ACC112 (cell line): ENCODE measurements at regions not wholly inside any gene's neighbourhood (a gene's known extent, or its start where the extent isn't known, plus 50 kb on each side); places are given as distances from the start of the nearest gene placed in this dataset.
"Not testable (repeated sequence)": the region's sequence is repeated elsewhere in the genome, so short reads cannot be mapped to it uniquely, and the experiment has no call there.

ENCODE experiments used
- H2AFZ ChIP-seq: fragments of 200-600 bp; sonication (generic); one replicate; pipeline ENCODE4 v1.6.0; 2017; ENCODE audit warnings: antibody characterized with exemption, low read length; ENCODE audit not compliant: unreplicated experiment
- H3K27ac ChIP-seq: fragments of 200-600 bp; sonication (generic); 2 replicates; pipeline ENCODE4 v1.5.1; 2014; ENCODE audit warnings: low read depth, mild to moderate bottlenecking, antibody characterized with exemption, low read length, moderate library complexity
- H3K27me3 ChIP-seq: fragments of 200-600 bp; sonication (generic); 2 replicates; pipeline ENCODE4 v1.6.1; 2014; ENCODE audit warnings: mild to moderate bottlenecking, antibody characterized with exemption, low read length, moderate library complexity, mixed read lengths; ENCODE audit not compliant: insufficient read depth
- H3K36me3 ChIP-seq: fragments of 200-600 bp; sonication (generic); 2 replicates; pipeline ENCODE4 v1.6.1; 2016; ENCODE audit warnings: mild to moderate bottlenecking, antibody characterized with exemption, low read length, moderate library complexity, mixed read lengths; ENCODE audit not compliant: insufficient read depth
- H3K4me1 ChIP-seq: fragments of 200-600 bp; sonication (generic); one replicate; pipeline ENCODE4 v1.6.1; 2016; ENCODE audit warnings: low read length, mixed read lengths; ENCODE audit not compliant: insufficient read depth, unreplicated experiment, control insufficient read depth
- H3K4me3 ChIP-seq: fragments of 200-600 bp; sonication (generic); 2 replicates; pipeline ENCODE4 v1.5.1; 2014; ENCODE audit warnings: mild to moderate bottlenecking, low read depth, low read length
- H3K79me2 ChIP-seq: fragments of 200-600 bp; sonication (generic); one replicate; pipeline ENCODE4 v1.6.0; 2016; ENCODE audit warnings: low read length; ENCODE audit not compliant: control insufficient read depth, unreplicated experiment, insufficient read depth

DNA sequence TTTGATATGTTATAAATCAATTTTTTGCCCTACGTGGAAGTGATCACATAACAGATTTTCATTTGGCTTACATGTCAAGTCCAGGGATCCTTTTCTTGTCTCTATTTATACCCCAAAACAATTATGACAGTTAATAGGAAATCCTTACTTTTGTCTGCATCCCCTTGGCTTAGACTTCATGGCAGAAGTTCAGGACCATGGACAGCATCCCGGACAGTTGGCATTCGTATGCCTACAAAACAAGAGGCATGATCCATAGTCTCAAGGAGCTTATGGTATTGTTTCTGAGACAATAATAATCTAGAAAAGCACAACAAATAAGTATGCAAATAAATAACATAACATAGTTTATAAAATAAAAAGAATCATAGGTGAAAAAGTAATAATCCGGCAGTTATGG, 214.3 kb upstream of the GRIA1 start:
- Histone ChIP-seq H3K36me3 (no peaks in the 10 kb centered on the region), H3K4me1 (no peaks in the 10 kb centered on the region), H2AFZ (no peak overlapping the region), H3K27me3 (no peaks in the 10 kb centered on the region), H3K27ac (no peak overlapping the region), H3K79me2 (no peaks in the 10 kb centered on the region), H3K4me3 (no peak overlapping the region)

DNA sequence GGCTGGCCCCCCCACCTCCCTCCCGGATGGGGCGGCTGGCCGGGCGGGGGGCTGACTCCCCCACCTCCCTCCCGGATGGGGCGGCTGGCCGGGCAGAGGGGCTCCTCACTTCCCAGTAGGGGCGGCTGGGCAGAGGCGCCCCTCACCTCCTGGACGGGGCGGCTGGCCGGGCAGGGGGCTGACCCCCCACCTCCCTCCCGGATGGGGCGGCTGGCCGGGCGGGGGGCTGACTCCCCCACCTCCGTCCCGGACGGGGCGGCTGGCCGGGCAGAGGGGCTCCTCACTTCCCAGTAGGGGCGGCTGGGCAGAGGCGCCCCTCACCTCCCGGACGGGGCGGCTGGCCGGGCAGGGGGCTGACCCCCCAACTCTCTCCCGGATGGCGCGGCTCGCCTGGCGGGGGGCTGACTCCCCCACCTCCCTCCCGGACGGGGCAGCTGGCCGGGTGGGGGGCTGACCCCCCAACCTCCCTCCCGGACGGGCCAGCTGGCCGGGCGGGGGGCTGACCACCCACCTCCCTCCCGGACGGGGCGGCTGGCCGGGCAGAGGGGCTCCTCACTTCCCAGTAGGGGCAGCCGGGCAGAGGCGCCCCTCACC, 194.1 kb upstream of the GRIA1 start:
- not testable (repeated sequence) for H3K36me3 ChIP-seq, H3K4me1 ChIP-seq, H2AFZ ChIP-seq, H3K27ac ChIP-seq, H3K27me3 ChIP-seq, H3K4me3 ChIP-seq, H3K79me2 ChIP-seq

DNA sequence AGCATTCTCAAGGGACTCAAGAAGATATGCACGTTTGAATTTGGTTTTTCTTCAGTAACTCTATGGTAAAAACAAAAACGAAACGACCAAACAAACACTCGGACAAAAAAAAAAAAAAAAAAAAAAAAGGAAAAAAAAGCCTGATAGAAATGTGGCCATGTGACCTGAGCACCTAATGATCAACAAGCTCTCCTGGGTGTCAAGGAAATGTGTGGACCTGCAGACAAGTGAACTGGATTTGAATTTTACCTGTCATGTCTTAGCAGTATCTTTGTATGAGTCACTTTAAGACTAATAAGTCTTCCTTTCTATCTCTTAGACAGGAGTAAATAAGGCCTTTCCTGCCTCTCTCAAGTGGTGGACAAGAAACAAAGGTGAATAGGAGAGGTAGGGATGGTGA, 190.6 kb upstream of the GRIA1 start:
- H3K36me3 ChIP-seq, result no peaks in the 10 kb centered on the region
- H3K4me1 ChIP-seq, result no peaks in the 10 kb centered on the region
- no peak overlapping the region for H3K27ac ChIP-seq
- H3K79me2 ChIP-seq, result no peaks in the 10 kb centered on the region
- no peaks in the 10 kb centered on the region for H3K27me3 ChIP-seq
- H2AFZ ChIP-seq, result no peak overlapping the region
- H3K4me3 ChIP-seq, result no peak overlapping the region

GRCh38 chr5:153308282-153308681, 182.2 kb upstream of the GRIA1 start:
- Histone ChIP-seq H3K4me1 (no peaks in the 10 kb centered on the region), H2AFZ (no peak overlapping the region), H3K36me3 (no peaks in the 10 kb centered on the region), H3K27ac (no peak overlapping the region), H3K79me2 (no peaks in the 10 kb centered on the region), H3K4me3 (no peak overlapping the region), H3K27me3 (no peaks in the 10 kb centered on the region)

GRCh38 chr5:153318556-153318955, 171.9 kb upstream of the GRIA1 start:
- H3K36me3 ChIP-seq, result no peaks in the 10 kb centered on the region
- no peak overlapping the region for H2AFZ ChIP-seq
- H3K4me1 ChIP-seq, result no peaks in the 10 kb centered on the region
- H3K4me3 ChIP-seq, result no peak overlapping the region
- H3K27ac ChIP-seq, result no peak overlapping the region
- no peaks in the 10 kb centered on the region for H3K27me3 ChIP-seq
- H3K79me2 ChIP-seq, result no peaks in the 10 kb centered on the region

DNA sequence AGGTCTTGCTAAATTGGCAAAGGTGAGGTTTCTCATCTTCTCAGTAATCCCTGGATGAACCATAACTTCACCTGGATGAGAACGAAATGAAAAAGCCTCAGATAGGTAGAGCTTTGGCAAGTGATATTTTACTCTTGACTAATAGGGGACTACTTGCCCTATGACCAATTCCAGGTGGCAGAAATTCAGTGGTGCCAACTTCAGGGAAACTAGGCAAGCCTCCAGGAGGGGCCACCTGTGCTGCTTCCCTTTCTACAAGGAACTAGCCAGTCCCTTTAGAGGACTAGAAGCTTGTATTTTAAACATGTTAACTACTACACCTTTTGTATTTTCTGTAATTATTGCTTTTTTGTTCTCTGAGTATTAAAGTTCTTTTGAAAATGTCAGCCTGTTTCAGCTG, 169.0 kb upstream of the GRIA1 start:
- no peak overlapping the region for H3K27ac ChIP-seq
- H3K27me3 ChIP-seq, result no peaks in the 10 kb centered on the region
- H3K4me3 ChIP-seq, result no peak overlapping the region
- H3K4me1 ChIP-seq, result no peaks in the 10 kb centered on the region
- no peaks in the 10 kb centered on the region for H3K79me2 ChIP-seq
- no peaks in the 10 kb centered on the region for H3K36me3 ChIP-seq
- no peak overlapping the region for H2AFZ ChIP-seq

DNA sequence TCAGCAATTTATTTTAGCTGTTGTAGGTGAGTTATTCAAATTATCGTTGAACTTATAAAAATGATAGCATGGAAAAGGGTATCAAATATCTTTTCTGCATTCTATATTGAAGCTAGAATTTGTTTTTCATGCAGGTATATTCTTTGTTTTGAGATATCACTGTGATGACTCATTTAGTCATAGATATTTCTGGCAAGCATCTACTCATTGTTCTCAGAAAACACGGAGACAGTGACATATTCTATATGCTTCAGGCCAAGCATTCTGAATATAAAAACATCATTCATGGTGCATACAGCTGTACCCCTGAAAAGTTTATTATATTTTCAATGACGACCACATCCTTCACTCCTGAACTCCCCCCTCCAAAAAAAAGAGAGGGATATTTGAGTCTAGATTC, 150.3 kb upstream of the GRIA1 start:
- H3K4me3 ChIP-seq, result no peak overlapping the region
- no peaks in the 10 kb centered on the region for H3K4me1 ChIP-seq
- H3K27ac ChIP-seq, result no peak overlapping the region
- no peak overlapping the region for H2AFZ ChIP-seq
- H3K27me3 ChIP-seq, result no peaks in the 10 kb centered on the region
- H3K79me2 ChIP-seq, result no peaks in the 10 kb centered on the region
- no peaks in the 10 kb centered on the region for H3K36me3 ChIP-seq

- no peak overlapping the region for H3K4me3 ChIP-seq
- H2AFZ ChIP-seq, result no peak overlapping the region
- no peak overlapping the region for H3K27ac ChIP-seq
- H3K4me1 ChIP-seq, result no peaks in the 10 kb centered on the region
- H3K27me3 ChIP-seq, result no peaks in the 10 kb centered on the region
- H3K36me3 ChIP-seq, result no peaks in the 10 kb centered on the region
- H3K79me2 ChIP-seq, result no peaks in the 10 kb centered on the region
These were observed 149.7 kb upstream of the GRIA1 start for GRCh38 chr5:153340738-153341137.

- H3K27me3 ChIP-seq, result no peaks in the 10 kb centered on the region
- H3K4me1 ChIP-seq, result no peaks in the 10 kb centered on the region
- H3K36me3 ChIP-seq, result no peaks in the 10 kb centered on the region
- no peak overlapping the region for H2AFZ ChIP-seq
- H3K79me2 ChIP-seq, result no peaks in the 10 kb centered on the region
- H3K4me3 ChIP-seq, result no peak overlapping the region
- H3K27ac ChIP-seq, result no peak overlapping the region
These were observed 148.0 kb upstream of the GRIA1 start for GRCh38 chr5:153342487-153342886.

DNA sequence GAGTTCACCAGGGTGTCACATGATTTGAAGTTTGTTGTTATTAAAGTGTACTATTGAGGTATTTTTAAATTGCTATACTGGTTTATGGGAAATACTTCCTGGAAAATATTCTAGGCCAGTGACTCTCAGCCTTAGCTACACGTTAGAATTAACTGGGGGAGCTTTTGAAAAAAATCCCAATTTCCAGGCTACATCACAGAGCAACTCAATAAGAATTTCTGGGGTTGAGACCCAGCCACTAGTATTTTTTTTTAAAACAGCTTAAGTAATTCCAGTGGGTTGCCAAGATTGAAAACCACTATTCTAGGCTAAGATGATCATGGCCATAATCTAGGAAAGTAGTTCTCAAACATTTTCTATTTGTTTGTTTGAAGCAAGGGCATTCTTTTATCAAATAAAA, 142.9 kb upstream of the GRIA1 start:
- Histone ChIP-seq H3K79me2 (no peaks in the 10 kb centered on the region), H3K36me3 (no peaks in the 10 kb centered on the region), H3K27ac (no peak overlapping the region), H3K4me1 (no peaks in the 10 kb centered on the region), H2AFZ (no peak overlapping the region), H3K4me3 (no peak overlapping the region), H3K27me3 (peaks cover 21% of the 10 kb centered on the region)

DNA sequence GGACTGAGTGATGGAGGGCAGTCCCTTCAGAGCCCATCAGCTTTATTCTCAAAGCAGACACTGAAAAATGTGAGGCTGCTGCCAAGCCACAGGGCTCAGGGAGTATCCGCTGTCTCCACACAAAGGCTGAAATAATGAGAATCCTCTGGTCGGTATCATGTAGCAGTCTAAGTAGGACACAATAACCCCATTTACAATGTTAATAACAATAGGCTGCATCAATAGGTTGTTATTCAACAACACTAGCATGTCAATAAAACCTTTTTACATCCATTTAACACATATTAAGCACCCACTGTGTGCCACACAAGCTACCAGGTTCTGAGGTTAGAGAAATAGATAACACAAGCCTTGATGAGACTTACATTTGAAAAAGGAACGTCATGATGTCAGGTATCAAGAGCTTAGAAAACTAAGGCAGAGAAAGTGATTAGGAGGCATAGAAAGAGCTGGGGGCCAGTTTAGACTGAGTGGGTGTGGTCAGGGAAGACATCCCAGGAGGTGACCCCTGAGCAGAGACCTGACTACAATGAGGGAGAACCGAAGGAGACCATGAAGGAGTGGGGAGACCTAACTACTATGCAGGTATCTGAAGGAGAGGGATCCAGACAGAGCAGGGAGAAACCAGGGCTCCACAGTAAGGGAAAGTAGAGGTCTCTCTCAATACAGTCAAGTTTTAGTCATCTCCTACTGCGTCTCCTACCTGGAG, 140.1 kb upstream of the GRIA1 start:
- Histone ChIP-seq H3K27me3 (peaks cover 21% of the 10 kb centered on the region), H3K4me3 (no peak overlapping the region), H3K27ac (no peak overlapping the region), H3K36me3 (no peaks in the 10 kb centered on the region), H2AFZ (no peak overlapping the region), H3K79me2 (no peaks in the 10 kb centered on the region), H3K4me1 (no peaks in the 10 kb centered on the region)
